ENCODE measurements at regions not wholly inside any gene's neighbourhood (a gene's known extent, or its start where the extent isn't known, plus 50 kb on each side); places are given as distances from the start of the nearest gene placed in this dataset.

GRCh38 chr14:54309615-54310014, 87.2 kb upstream of the CDKN3 start:
- no peak for TF ChIP-seq CTCF (IDR thresholded peaks at IDR 0.05; ENCODE audit: low read depth, low read length, poor library complexity, severe bottlenecking)
- no peak for TF ChIP-seq EZH2phosphoT487 (IDR thresholded peaks at IDR 0.05; ENCODE audit: borderline replicate concordance, low read length)
